Testis (tissue), 2 donors: ENCODE measurements at regions not wholly inside any gene's neighbourhood (a gene's known extent, or its start where the extent isn't known, plus 50 kb on each side); places are given as distances from the start of the nearest gene placed in this dataset.

Experiments
- CTCF ChIP-seq, 3 experiments: fragments of 450-650 bp in 2 of 3; fragments of 200-600 bp in 1 of 3; sonication (generic) in 1 of 3; IDR thresholded peaks; one replicate each; pipeline ENCODE4 v1.5.1; 2016 to 2019; ENCODE audit warnings: antibody characterized with exemption in 3 of 3, mild to moderate bottlenecking in 2 of 3, moderate library complexity in 1 of 3
- POLR2A ChIP-seq: fragments of 450-650 bp; IDR thresholded peaks from one replicate; pipeline ENCODE4 v1.6.1; 2017; ENCODE audit warnings: antibody characterized with exemption, mild to moderate bottlenecking, moderate library complexity

DNA sequence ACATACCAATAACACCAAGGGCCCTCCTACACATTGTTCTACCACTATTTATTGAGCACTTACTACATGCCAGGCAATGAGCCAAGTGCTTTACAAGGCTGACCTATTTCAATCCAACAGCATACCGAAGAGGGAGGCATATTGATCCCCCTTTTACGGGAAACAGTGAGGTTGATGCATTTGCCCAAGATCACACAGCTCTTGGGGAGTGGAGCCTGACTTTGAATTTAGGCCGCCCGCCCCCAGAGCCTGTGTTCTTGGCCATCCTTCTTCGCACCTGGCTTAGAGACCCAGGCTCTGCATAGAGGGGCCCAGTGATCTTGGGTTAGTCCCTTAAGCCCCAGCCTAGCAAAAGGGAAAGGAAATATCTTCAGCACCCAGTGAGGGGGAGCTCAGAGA, 158.1 kb upstream of the IER5L start:
- TF ChIP-seq CTCF (IDR thresholded peaks at IDR 0.05) (no peak), POLR2A (no peak)
